ENCODE measurements at regions not wholly inside any gene's neighbourhood (a gene's known extent, or its start where the extent isn't known, plus 50 kb on each side); places are given as distances from the start of the nearest gene placed in this dataset.

GRCh38 chr3:188085584-188086560, 68.1 kb upstream of the LPP start (continued):
- no peak for TF ChIP-seq MAZ (IDR thresholded peaks at IDR 0.05; ENCODE audit: borderline replicate concordance, low read depth, low read length)

GRCh38 chr3:188088948-188089685, 64.8 kb upstream of the LPP start:
- Histone ChIP-seq H4K91ac (ENCODE audit: insufficient read depth, low read depth, low read length) (no peak overlapping the region), H2AFZ (replicated peaks; ENCODE audit: low read length, poor library complexity) (no peak overlapping the region), H3K4me2 (ENCODE audit: low read depth, low read length) (no peak overlapping the region), H3K4ac (ENCODE audit: low read depth, low read length) (no peak overlapping the region), H4K20me1 (ENCODE audit: insufficient read depth, low read length) (no peaks in the 10 kb centered on the region), H3K79me1 (ENCODE audit: low read depth in 1 of 2, low read length in 2 of 2) (no peaks in the 10 kb centered on the region), H3K4me3 (ENCODE audit: insufficient read depth, low read depth, low read length) (no peak overlapping the region), H3K36me3 (ENCODE audit: control insufficient read depth, insufficient read depth, low read length) (no peaks in the 10 kb centered on the region), H2BK120ac (ENCODE audit: low read depth, low read length) (no peak overlapping the region), H4K8ac (ENCODE audit: low read depth in 2 of 2, low read length in 2 of 2) (no peak overlapping the region), H3K9me3 (ENCODE audit: control insufficient read depth, insufficient read depth, low read length) (no peaks in the 10 kb centered on the region), H3K27ac (ENCODE audit: insufficient read depth, low read length) (no peak overlapping the region), H2AK9ac (replicated peaks; ENCODE audit: low read depth, low read length, poor library complexity) (no peak overlapping the region), H3K23ac (ENCODE audit: low read depth, low read length) (no peak overlapping the region), H3K27me3 (ENCODE audit: control insufficient read depth, insufficient read depth, low read length) (no peaks in the 10 kb centered on the region), H2BK20ac (ENCODE audit: low read depth, low read length) (no peak overlapping the region), H3K14ac (replicated peaks; ENCODE audit: low read depth, low read length) (no peak overlapping the region), H4K5ac (ENCODE audit: low read depth, low read length) (no peak overlapping the region), H3K18ac (ENCODE audit: low read depth, low read length) (no peak overlapping the region), H3K56ac (ENCODE audit: extremely low read depth, insufficient read depth, low read length) (no peak overlapping the region), H3K4me1 (ENCODE audit: control insufficient read depth, insufficient read depth, low read length) (no peaks in the 10 kb centered on the region), H3K9me1 (ENCODE audit: insufficient read depth, low read length) (no peaks in the 10 kb centered on the region), H2BK15ac (ENCODE audit: low read depth, low read length) (no peak overlapping the region), H2AK5ac (ENCODE audit: low read depth, low read length) (no peak overlapping the region), H2BK5ac (ENCODE audit: low read depth, low read length, poor library complexity, severe bottlenecking) (no peak overlapping the region), H3K9ac (ENCODE audit: low read depth, low read length) (no peak overlapping the region)
- in situ Hi-C loops (cut with MboI; ENCODE audit: low sequenced_read_pairs) (no loop called here), intact Hi-C loops (cut with micrococcal nuclease) (no loop called here), dilution Hi-C loops (cut with HindIII; ENCODE audit: low sequenced_read_pairs, unreplicated experiment) (no loop called here)
- 89% methylated on average over 3 of the region's 4 CpGs; no CpG with 5 or more reads in 1 of the 2 experiments for WGBS, 2 experiments (ENCODE audit: extremely low coverage in 2 of 2, insufficient read length in 1 of 2)
- no TSS peak for BruUV-seq (replicated peaks)
- DNase-seq (no peak), ATAC-seq (ENCODE audit: low read depth) (no peak)
- CTCF ChIA-PET = no interaction called here
- TF ChIP-seq NFE2L2 (IDR thresholded peaks at IDR 0.05; ENCODE audit: low read depth, low read length) (no peak), SMC3 (IDR thresholded peaks at IDR 0.05; ENCODE audit: low read depth, low read length) (no peak), BHLHE40 (IDR thresholded peaks at IDR 0.05; ENCODE audit: low read depth, low read length) (no peak), FOS (IDR thresholded peaks at IDR 0.05; ENCODE audit: low read depth, low read length) (no peak)
- POLR2A ChIA-PET (ENCODE audit: unreplicated experiment) = no interaction called here

Measured in IMR-90 (cell line).